ENCODE measurements at regions not wholly inside any gene's neighbourhood (a gene's known extent, or its start where the extent isn't known, plus 50 kb on each side); places are given as distances from the start of the nearest gene placed in this dataset.
A peak's percentile ranks its signal among the peaks of the same experiment; 100 is the strongest.

DNA sequence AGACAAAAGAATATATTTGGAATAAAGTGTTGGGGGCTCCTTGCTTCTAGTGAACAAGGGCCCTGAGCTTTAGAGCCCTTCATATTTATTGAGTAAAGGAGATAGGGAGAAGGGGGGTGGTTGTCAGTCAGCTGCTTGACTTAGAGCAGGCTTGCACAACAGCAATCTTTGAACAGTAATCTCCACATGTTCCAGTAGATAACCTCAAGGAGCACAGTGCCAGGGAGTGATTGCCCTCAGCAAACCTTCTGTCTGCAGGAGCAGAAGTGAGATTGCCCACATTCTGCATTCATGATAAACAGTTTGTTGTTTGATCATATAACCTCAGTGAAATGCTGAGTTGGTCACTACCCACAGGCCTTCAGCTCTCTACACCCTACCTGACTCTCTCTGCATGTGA, 205.8 kb upstream of the CXCL13 start:
- no peak overlapping the region for H3K4me3 ChIP-seq (ENCODE audit: low read depth, low read length)
- no peak for DNase-seq (ENCODE audit: low read depth)
- TF ChIP-seq, protein P1, sequence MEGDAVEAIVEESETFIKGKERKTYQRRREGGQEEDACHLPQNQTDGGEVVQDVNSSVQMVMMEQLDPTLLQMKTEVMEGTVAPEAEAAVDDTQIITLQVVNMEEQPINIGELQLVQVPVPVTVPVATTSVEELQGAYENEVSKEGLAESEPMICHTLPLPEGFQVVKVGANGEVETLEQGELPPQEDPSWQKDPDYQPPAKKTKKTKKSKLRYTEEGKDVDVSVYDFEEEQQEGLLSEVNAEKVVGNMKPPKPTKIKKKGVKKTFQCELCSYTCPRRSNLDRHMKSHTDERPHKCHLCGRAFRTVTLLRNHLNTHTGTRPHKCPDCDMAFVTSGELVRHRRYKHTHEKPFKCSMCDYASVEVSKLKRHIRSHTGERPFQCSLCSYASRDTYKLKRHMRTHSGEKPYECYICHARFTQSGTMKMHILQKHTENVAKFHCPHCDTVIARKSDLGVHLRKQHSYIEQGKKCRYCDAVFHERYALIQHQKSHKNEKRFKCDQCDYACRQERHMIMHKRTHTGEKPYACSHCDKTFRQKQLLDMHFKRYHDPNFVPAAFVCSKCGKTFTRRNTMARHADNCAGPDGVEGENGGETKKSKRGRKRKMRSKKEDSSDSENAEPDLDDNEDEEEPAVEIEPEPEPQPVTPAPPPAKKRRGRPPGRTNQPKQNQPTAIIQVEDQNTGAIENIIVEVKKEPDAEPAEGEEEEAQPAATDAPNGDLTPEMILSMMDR (IDR thresholded peaks at IDR 0.05; ENCODE audit: low read depth, low read length, missing control alignments) = no peak

DNA sequence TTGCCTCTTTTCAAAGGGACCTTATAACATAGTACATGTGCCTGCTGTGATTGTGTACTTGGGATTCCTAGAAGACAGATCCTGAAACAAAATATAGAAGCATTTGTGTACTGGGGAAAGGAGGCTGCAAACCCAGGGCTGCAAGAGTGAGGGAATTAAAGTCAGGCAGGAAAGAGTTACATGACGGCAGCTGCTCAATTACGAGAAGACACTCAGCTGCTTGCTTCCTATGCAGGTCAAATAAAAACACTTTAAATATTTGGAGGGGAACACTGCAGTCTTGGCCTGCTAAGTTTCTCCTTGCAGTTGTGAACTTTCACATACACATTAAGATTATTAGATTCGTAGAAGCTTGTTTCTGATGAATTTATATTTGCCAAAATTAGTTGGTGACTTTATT, 191.9 kb upstream of the CXCL13 start:
- H3K4me3 ChIP-seq (ENCODE audit: low read depth, low read length) = no peak overlapping the region
- TF ChIP-seq, protein P1 (IDR thresholded peaks at IDR 0.05; ENCODE audit: low read depth, low read length, missing control alignments) = no peak
- DNase-seq (ENCODE audit: low read depth) = no peak

DNA sequence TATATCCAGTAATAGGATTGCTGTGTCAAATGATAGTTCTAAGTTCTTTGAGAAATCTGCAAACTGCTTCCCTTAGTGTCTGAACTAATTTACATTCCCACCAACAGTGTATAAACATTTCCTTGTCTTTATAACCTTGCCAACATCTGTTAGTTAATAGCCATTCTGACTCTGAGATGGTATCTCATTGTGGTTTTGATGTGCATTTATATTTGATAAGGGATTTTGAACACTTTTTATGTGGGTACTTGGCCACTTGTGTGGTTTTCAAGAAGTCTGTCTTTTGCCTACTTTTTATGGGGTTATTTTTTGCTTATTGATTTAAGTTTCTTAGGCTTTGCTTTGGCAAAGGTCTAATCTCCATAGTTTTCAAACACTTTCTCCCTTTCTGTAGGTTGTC, 189.9 kb upstream of the CXCL13 start:
- H3K4me3 ChIP-seq (ENCODE audit: low read depth, low read length) = no peak overlapping the region
- TF ChIP-seq, protein P1 (IDR thresholded peaks at IDR 0.05; ENCODE audit: low read depth, low read length, missing control alignments) = no peak

DNA sequence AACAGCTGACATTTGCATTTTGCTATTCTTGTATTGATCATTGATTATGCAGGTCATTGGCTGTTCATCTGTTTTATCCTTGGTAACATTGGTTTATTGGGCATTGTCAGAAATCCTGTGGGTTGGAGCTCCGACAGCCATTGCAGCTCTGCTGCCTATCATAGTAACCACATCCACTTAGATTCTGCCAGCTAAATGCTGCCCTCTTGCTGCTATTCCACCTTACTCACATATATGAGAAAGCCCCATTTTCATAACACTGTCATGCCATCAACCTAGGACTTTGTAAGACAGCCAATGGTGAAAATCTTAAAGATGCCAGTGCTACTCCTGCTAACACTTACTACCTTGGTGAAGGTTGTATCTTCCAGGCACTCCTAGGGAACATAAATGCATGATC, 187.3 kb upstream of the CXCL13 start:
- no peak overlapping the region for H3K4me3 ChIP-seq (ENCODE audit: low read depth, low read length)
- no peak for DNase-seq (ENCODE audit: low read depth)
- TF ChIP-seq, protein P1 (IDR thresholded peaks at IDR 0.05; ENCODE audit: low read depth, low read length, missing control alignments) = peak; percentile 25

More for the DNA sequence above, 189.9 kb upstream of the CXCL13 start:
- DNase-seq (ENCODE audit: low read depth) = no peak

DNA sequence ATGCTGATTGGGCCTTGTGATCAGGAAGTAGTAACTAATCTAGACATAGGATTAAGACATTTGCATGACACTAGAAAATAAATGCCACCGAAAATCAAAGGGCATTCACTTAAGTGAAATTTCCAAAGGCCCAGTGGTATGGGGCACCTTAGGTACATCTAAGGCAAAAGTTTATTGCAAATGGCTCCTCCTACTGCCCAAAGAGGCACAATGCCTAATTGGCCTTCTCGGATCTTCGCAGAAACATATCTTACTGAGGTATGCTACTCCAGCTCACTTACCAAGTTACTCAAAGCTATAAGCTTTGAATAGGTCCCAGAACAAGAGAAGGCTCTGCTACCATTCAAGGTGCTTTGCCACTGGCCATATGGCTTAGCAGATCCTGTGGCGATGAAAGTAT, 174.8 kb upstream of the CXCL13 start:
- DNase-seq (ENCODE audit: low read depth) = no peak
- TF ChIP-seq, protein P1 (IDR thresholded peaks at IDR 0.05; ENCODE audit: low read depth, low read length, missing control alignments) = peak; percentile 14
- no peak overlapping the region for H3K4me3 ChIP-seq (ENCODE audit: low read depth, low read length)

DNA sequence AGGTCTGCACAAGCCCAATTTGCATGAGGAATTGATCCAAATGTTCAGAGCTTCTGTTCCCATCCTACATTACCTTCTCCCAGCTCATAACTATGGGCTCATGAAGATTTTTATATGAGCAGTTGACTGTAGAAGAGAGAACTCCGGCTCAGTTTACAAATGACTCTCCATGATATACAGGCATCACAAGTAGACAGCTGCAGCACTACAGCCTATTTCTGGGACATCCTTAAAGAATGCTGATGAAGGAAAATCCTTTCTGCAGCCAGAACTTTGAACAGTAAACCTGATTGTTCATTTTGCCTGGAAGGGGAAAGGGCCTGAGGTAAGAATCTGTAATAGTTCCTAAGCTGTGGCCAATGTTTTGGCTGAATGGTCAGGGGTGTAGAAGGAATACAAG, 174.1 kb upstream of the CXCL13 start:
- DNase-seq (ENCODE audit: low read depth) = no peak
- H3K4me3 ChIP-seq (ENCODE audit: low read depth, low read length) = no peak overlapping the region
- TF ChIP-seq, protein P1 (IDR thresholded peaks at IDR 0.05; ENCODE audit: low read depth, low read length, missing control alignments) = no peak

DNA sequence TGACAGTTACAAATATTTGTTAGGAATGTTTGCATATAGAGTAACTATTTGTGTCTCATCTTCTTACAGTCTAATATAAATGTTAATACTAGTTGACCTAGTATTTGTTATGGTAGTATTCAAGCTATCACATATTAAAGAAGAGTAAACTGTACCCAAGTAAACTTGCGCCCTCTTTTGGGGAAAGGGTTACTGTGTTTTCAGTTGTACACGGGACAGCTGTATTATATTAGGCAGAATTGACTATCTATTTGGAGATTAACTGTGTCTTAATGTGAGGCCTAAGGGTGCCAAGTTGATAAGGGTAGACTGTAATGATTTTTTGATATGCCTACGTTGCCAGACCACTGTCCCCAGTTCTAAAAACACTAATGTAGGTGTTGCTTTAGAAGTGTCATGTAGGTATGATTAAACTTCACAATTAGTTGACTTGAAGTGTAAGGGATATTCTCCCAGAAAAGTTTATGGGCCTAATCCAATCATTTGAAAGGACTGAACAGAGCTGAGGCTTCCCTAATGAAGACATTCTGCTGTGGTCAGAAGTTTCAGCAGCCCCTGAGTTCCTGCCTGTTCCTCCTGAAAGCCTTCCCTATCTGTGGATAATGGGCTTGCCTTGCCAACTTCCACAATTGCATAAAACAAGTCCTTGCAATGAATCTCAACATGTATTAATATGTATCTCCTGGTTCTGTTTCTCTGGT, 172.8 kb upstream of the CXCL13 start:
- DNase-seq (ENCODE audit: low read depth) = no peak
- TF ChIP-seq, protein P1 (IDR thresholded peaks at IDR 0.05; ENCODE audit: low read depth, low read length, missing control alignments) = no peak
- no peak overlapping the region for H3K4me3 ChIP-seq (ENCODE audit: low read depth, low read length)
